HG03196 (cell line): ENCODE measurements at regions not wholly inside any gene's neighbourhood (a gene's known extent, or its start where the extent isn't known, plus 50 kb on each side); places are given as distances from the start of the nearest gene placed in this dataset.
"Not testable (repeated sequence)": the region's sequence is repeated elsewhere in the genome, so short reads cannot be mapped to it uniquely, and the experiment has no call there.

ENCODE experiments used
- ATAC-seq: cut with Tn5 transposase; IDR thresholded peaks from one replicate; pipeline ENCODE4 v1.9.1; 2021; ENCODE audit not compliant: unreplicated experiment

GRCh38 chr6:92339936-92340640, 1079.3 kb downstream of the EPHA7 start:
- ATAC-seq = no peak

- no peak for ATAC-seq
Observed at GRCh38 chr6:92337571-92337970, 1081.8 kb downstream of the EPHA7 start.

- ATAC-seq = no peak
Observed at GRCh38 chr6:92329208-92329847, 1090.0 kb downstream of the EPHA7 start.

- ATAC-seq = no peak
Observed at GRCh38 chr6:92315312-92315711, 1104.0 kb downstream of the EPHA7 start.

- no peak for ATAC-seq
Observed at GRCh38 chr6:92297101-92297500, 1122.3 kb downstream of the EPHA7 start.

GRCh38 chr6:92292067-92292466, 1127.3 kb downstream of the EPHA7 start:
- ATAC-seq = no peak

- ATAC-seq = no peak
Observed at GRCh38 chr6:92289831-92290230, 1129.5 kb downstream of the EPHA7 start.

- ATAC-seq = no peak
Observed at GRCh38 chr6:92281571-92282076, 1137.7 kb downstream of the EPHA7 start.

GRCh38 chr6:92275150-92275549, 1144.2 kb downstream of the EPHA7 start:
- ATAC-seq = no peak

GRCh38 chr6:92274588-92274987, 1144.8 kb downstream of the EPHA7 start:
- no peak for ATAC-seq

- no peak for ATAC-seq
Observed at GRCh38 chr6:92273694-92274093, 1145.7 kb downstream of the EPHA7 start.

- ATAC-seq = no peak
Observed at GRCh38 chr6:92271091-92271490, 1148.3 kb downstream of the EPHA7 start.

- no peak for ATAC-seq
Observed at GRCh38 chr6:92270365-92270764, 1149.0 kb downstream of the EPHA7 start.

GRCh38 chr6:92267335-92267734, 1152.0 kb downstream of the EPHA7 start:
- no peak for ATAC-seq

GRCh38 chr6:92263864-92264263, 1155.5 kb downstream of the EPHA7 start:
- ATAC-seq = no peak

- ATAC-seq = no peak
Observed at GRCh38 chr6:92259171-92259570, 1160.2 kb downstream of the EPHA7 start.

GRCh38 chr6:92243315-92243714, 1176.0 kb downstream of the EPHA7 start:
- no peak for ATAC-seq

GRCh38 chr6:92231171-92231701, 1188.1 kb downstream of the EPHA7 start:
- ATAC-seq = no peak

- not testable (repeated sequence) for ATAC-seq
Observed at GRCh38 chr6:92219987-92220386, 1199.4 kb downstream of the EPHA7 start.

GRCh38 chr6:92216717-92217116, 1202.6 kb downstream of the EPHA7 start:
- ATAC-seq = no peak

GRCh38 chr6:92201618-92202017, 1217.7 kb downstream of the EPHA7 start:
- ATAC-seq = no peak

- ATAC-seq = no peak
Observed at GRCh38 chr6:92196325-92196724, 1223.0 kb downstream of the EPHA7 start.
